Neural progenitor cell (in vitro differentiated cells): ENCODE measurements at regions not wholly inside any gene's neighbourhood (a gene's known extent, or its start where the extent isn't known, plus 50 kb on each side); places are given as distances from the start of the nearest gene placed in this dataset.

Source experiments
- DNase-seq: peaks from one replicate; pipeline ENCODE4 v3.0.0-alpha.2; 2016; ENCODE audit warnings: low spot score
- H2AFZ ChIP-seq: fragments of 200-600 bp; sonication (generic); replicated peaks from 2 replicates; pipeline ENCODE4 v1.6.1; 2016; ENCODE audit warnings: antibody characterized with exemption
- H3F3A ChIP-seq: fragments of 200-600 bp; sonication (generic); 2 replicates; pipeline ENCODE4 v1.6.1; 2016; ENCODE audit warnings: antibody characterized with exemption, low read depth
- H3K27ac ChIP-seq: fragments of 200-600 bp; sonication (generic); 2 replicates; pipeline ENCODE4 v1.5.1; 2016; ENCODE audit warnings: mild to moderate bottlenecking
- H3K27me3 ChIP-seq: fragments of 200-600 bp; sonication (generic); 2 replicates; pipeline ENCODE4 v1.6.1; 2016; ENCODE audit warnings: mild to moderate bottlenecking, moderate library complexity
- H3K36me3 ChIP-seq: fragments of 200-600 bp; sonication (generic); 2 replicates; pipeline ENCODE4 v1.5.1; 2016
- H3K4me1 ChIP-seq: fragments of 200-600 bp; sonication (generic); 2 replicates; pipeline ENCODE4 v1.6.1; 2016; ENCODE audit warnings: mixed run types
- H3K4me2 ChIP-seq: fragments of 200-600 bp; sonication (generic); 2 replicates; pipeline ENCODE4 v1.6.1; 2016
- H3K4me3 ChIP-seq: fragments of 200-600 bp; sonication (generic); 2 replicates; pipeline ENCODE4 v1.5.1; 2016
- H3K79me2 ChIP-seq: fragments of 200-600 bp; sonication (generic); 2 replicates; pipeline ENCODE4 v1.6.1; 2016; ENCODE audit warnings: low read depth
- H3K9ac ChIP-seq: fragments of 200-600 bp; sonication (generic); 2 replicates; pipeline ENCODE4 v1.6.1; 2016
- H3K9me3 ChIP-seq: fragments of 200-600 bp; sonication (generic); 2 replicates; pipeline ENCODE4 v1.5.1; 2016; ENCODE audit warnings: low read depth
- H4K20me1 ChIP-seq: fragments of 200-600 bp; sonication (generic); 2 replicates; pipeline ENCODE4 v1.6.1; 2016; ENCODE audit warnings: low read depth
- H3K27ac Mint-ChIP-seq: 3 replicates; pipeline ENCODE4 v1.8.0; 2021; ENCODE audit warnings: mixed read lengths
- H3K27me3 Mint-ChIP-seq: 2 replicates; pipeline ENCODE4 v1.8.0; 2022; ENCODE audit warnings: low read depth, mild to moderate bottlenecking, inconsistent platforms, moderate library complexity, mixed read lengths; ENCODE audit not compliant: insufficient read depth
- H3K36me3 Mint-ChIP-seq: 3 replicates; pipeline ENCODE4 v1.8.0; 2021; ENCODE audit warnings: mixed read lengths
- H3K4me1 Mint-ChIP-seq: 3 replicates; pipeline ENCODE4 v1.8.0; 2021; ENCODE audit warnings: mixed read lengths
- H3K4me3 Mint-ChIP-seq: 3 replicates; pipeline ENCODE4 v1.8.0; 2021; ENCODE audit warnings: mild to moderate bottlenecking, moderate library complexity, mixed read lengths
- H3K9me3 Mint-ChIP-seq: 3 replicates; pipeline ENCODE4 v1.8.0; 2020; ENCODE audit warnings: mixed read lengths
- EZH2 ChIP-seq: fragments of 200-600 bp; sonication (generic); IDR thresholded peaks from 2 replicates; pipeline ENCODE4 v1.6.1; 2017; ENCODE audit warnings: antibody characterized with exemption, mild to moderate bottlenecking, moderate library complexity
- EZH2phosphoT487 ChIP-seq: fragments of 200-600 bp; sonication (generic); IDR thresholded peaks from 2 replicates; pipeline ENCODE4 v1.6.1; 2017; ENCODE audit warnings: antibody characterized with exemption
- TF ChIP-seq, protein P1 (sequence below): fragments of 200-600 bp; sonication (generic); IDR thresholded peaks from 2 replicates; pipeline ENCODE4 v1.5.1; 2017; ENCODE audit warnings: antibody characterized with exemption, mild to moderate bottlenecking

DNA sequence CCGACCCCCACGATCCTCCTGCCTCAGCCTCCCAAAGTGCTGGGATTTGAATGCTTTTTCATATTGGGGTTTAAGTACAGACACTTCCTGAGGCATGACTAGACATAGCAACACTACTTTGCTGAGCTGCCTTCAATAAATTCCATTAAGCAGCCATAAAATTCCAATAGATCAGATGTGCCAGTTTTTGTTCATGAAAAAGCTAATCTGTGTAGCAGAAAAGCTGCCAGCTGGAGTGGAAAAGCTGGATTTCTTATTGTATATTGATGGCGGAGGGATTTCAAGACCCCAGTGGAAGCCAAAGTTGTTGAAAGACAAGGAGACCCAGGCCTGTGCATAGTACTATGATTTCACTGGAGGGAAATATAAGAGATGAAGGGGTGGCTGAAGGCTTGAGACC lies 209.0 kb upstream of the NUDT4 start:
- Mint-ChIP-seq H3K27me3 (peaks cover 7% of the 10 kb centered on the region), H3K4me3 (no peak overlapping the region), H3K27ac (no peak overlapping the region), H3K9me3 (no peaks in the 10 kb centered on the region), H3K4me1 (peaks cover 6% of the 10 kb centered on the region), H3K36me3 (no peaks in the 10 kb centered on the region)
- Histone ChIP-seq H3K9ac (no peak overlapping the region), H3K4me3 (no peak overlapping the region), H3K4me2 (no peak overlapping the region), H3K27ac (no peak overlapping the region), H3K27me3 (no peaks in the 10 kb centered on the region), H4K20me1 (no peaks in the 10 kb centered on the region), H3K4me1 (peaks cover 31% of the 10 kb centered on the region), H3K36me3 (no peaks in the 10 kb centered on the region), H3K9me3 (no peaks in the 10 kb centered on the region), H3K79me2 (no peaks in the 10 kb centered on the region), H2AFZ (no peak overlapping the region), H3F3A (peaks cover 19% of the 10 kb centered on the region)
- no peak for DNase-seq
- TF ChIP-seq, protein P1, sequence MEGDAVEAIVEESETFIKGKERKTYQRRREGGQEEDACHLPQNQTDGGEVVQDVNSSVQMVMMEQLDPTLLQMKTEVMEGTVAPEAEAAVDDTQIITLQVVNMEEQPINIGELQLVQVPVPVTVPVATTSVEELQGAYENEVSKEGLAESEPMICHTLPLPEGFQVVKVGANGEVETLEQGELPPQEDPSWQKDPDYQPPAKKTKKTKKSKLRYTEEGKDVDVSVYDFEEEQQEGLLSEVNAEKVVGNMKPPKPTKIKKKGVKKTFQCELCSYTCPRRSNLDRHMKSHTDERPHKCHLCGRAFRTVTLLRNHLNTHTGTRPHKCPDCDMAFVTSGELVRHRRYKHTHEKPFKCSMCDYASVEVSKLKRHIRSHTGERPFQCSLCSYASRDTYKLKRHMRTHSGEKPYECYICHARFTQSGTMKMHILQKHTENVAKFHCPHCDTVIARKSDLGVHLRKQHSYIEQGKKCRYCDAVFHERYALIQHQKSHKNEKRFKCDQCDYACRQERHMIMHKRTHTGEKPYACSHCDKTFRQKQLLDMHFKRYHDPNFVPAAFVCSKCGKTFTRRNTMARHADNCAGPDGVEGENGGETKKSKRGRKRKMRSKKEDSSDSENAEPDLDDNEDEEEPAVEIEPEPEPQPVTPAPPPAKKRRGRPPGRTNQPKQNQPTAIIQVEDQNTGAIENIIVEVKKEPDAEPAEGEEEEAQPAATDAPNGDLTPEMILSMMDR: no peak
- TF ChIP-seq EZH2 (no peak), EZH2phosphoT487 (no peak)

DNA sequence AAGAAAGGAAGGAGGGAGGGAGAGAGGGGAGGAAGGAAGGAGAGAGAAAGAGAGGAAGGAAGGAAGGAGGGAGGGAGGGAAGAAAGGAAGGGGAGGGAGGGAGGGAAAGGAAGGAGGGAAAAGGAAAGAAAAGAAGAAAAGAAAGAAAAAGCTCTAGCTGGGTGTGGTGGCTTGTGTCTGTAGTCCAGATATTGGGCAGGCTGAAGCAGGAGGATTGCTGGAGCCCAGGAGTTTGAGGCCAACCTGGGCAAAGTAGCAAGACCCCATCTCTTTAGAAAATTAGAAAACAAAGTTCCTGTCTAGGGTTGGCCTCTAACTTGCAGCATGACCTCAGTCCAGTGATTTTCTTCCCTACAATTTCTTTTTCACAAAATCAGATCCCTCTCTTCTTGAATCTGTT lies 208.2 kb upstream of the NUDT4 start:
- Histone ChIP-seq H3F3A (peaks cover 19% of the 10 kb centered on the region), H3K79me2 (no peaks in the 10 kb centered on the region), H3K27me3 (no peaks in the 10 kb centered on the region), H4K20me1 (no peaks in the 10 kb centered on the region), H3K9me3 (no peaks in the 10 kb centered on the region), H3K27ac (no peak overlapping the region), H3K4me1 (peaks cover 31% of the 10 kb centered on the region), H3K36me3 (no peaks in the 10 kb centered on the region), H3K4me3 (no peak overlapping the region), H3K4me2 (no peak overlapping the region), H3K9ac (no peak overlapping the region), H2AFZ (no peak overlapping the region)
- Mint-ChIP-seq H3K4me3 (no peak overlapping the region), H3K27ac (no peak overlapping the region), H3K9me3 (no peaks in the 10 kb centered on the region), H3K4me1 (peaks cover 6% of the 10 kb centered on the region), H3K27me3 (peaks cover 7% of the 10 kb centered on the region), H3K36me3 (no peaks in the 10 kb centered on the region)
- TF ChIP-seq EZH2 (no peak), EZH2phosphoT487 (no peak)
- TF ChIP-seq, protein P1: no peak
- no peak for DNase-seq

DNA sequence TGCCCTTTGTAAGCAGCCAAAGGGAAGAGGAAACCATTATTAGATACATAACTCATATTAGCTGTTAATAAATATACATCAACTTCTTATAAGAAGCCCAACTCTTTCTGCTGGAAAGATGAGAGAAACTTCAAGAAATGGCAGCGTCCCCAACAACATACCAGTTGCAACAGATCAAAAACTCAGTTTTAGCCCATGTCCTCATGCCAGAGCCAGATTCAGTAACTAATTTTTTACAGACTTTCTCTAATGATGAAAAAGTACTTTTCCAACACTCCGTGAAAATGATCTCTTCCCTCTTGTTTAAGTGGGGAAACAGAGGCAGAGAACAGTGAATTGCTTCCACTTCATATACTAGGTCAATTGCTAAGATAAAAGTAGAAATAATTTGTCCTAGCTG lies 206.8 kb upstream of the NUDT4 start:
- Histone ChIP-seq H3K4me1 (peaks cover 24% of the 10 kb centered on the region), H3K27ac (no peak overlapping the region), H3K36me3 (no peaks in the 10 kb centered on the region), H3K9ac (no peak overlapping the region), H3F3A (peaks cover 12% of the 10 kb centered on the region), H3K4me2 (no peak overlapping the region), H3K79me2 (no peaks in the 10 kb centered on the region), H4K20me1 (no peaks in the 10 kb centered on the region), H3K4me3 (no peak overlapping the region), H3K9me3 (no peaks in the 10 kb centered on the region), H3K27me3 (no peaks in the 10 kb centered on the region), H2AFZ (no peak overlapping the region)
- no peaks in the 10 kb centered on the region for H3K9me3 Mint-ChIP-seq
- H3K4me3 Mint-ChIP-seq: no peak overlapping the region
- peaks cover 6% of the 10 kb centered on the region for H3K4me1 Mint-ChIP-seq
- TF ChIP-seq, protein P1: no peak
- TF ChIP-seq EZH2 (no peak), EZH2phosphoT487 (no peak)
- H3K36me3 Mint-ChIP-seq: no peaks in the 10 kb centered on the region
- H3K27ac Mint-ChIP-seq: no peak overlapping the region
- H3K27me3 Mint-ChIP-seq: peaks cover 4% of the 10 kb centered on the region
- no peak for DNase-seq
